ENCODE measurements at regions not wholly inside any gene's neighbourhood (a gene's known extent, or its start where the extent isn't known, plus 50 kb on each side); places are given as distances from the start of the nearest gene placed in this dataset.
A peak's percentile ranks its signal among the peaks of the same experiment; 100 is the strongest.

- ATAC-seq = no peak
- TF ChIP-seq TOX (CRISPR knock-in tag; IDR thresholded peaks at IDR 0.05; ENCODE audit: borderline replicate concordance) = no peak
- TF ChIP-seq ZNF8 (CRISPR knock-in tag; IDR thresholded peaks at IDR 0.05) = no peak
- no peak for TF ChIP-seq CSRNP3 (CRISPR knock-in tag; IDR thresholded peaks at IDR 0.05)
- no peak for TF ChIP-seq GLIS3 (CRISPR knock-in tag; IDR thresholded peaks at IDR 0.05)
- TF ChIP-seq PPARA (CRISPR knock-in tag; IDR thresholded peaks at IDR 0.05; ENCODE audit: borderline replicate concordance) = no peak
These were observed 136.3 kb downstream of the DIO2 start for GRCh38 chr14:80074900-80075574.

GRCh38 chr14:80059041-80059440 lies 152.3 kb downstream of the DIO2 start:
- ATAC-seq = no peak
- TF ChIP-seq CSRNP3 (CRISPR knock-in tag; IDR thresholded peaks at IDR 0.05) (no peak), ZNF70 (CRISPR knock-in tag; IDR thresholded peaks at IDR 0.05) (no peak), TCF4 (CRISPR knock-in tag; IDR thresholded peaks at IDR 0.05; ENCODE audit: borderline replicate concordance) (no peak), POU6F1 (CRISPR knock-in tag; IDR thresholded peaks at IDR 0.05; ENCODE audit: borderline replicate concordance, low read depth) (no peak), TOX (CRISPR knock-in tag; IDR thresholded peaks at IDR 0.05; ENCODE audit: borderline replicate concordance) (no peak), CREB5 (CRISPR knock-in tag; IDR thresholded peaks at IDR 0.05; ENCODE audit: low read depth) (no peak), ZC3H10 (CRISPR knock-in tag; IDR thresholded peaks at IDR 0.05) (no peak), GLIS3 (CRISPR knock-in tag; IDR thresholded peaks at IDR 0.05) (no peak), BACH2 (CRISPR knock-in tag; IDR thresholded peaks at IDR 0.05; ENCODE audit: borderline replicate concordance) (no peak), SNAI2 (CRISPR knock-in tag; IDR thresholded peaks at IDR 0.05) (no peak), ZNF8 (CRISPR knock-in tag; IDR thresholded peaks at IDR 0.05) (no peak), ESRRG (CRISPR knock-in tag; IDR thresholded peaks at IDR 0.05) (no peak), ISL1 (CRISPR knock-in tag; IDR thresholded peaks at IDR 0.05) (no peak), RARB (CRISPR knock-in tag; IDR thresholded peaks at IDR 0.05) (no peak), TSHZ2 (CRISPR knock-in tag; IDR thresholded peaks at IDR 0.05) (no peak)

GRCh38 chr14:80056497-80056801 lies 154.9 kb downstream of the DIO2 start:
- ATAC-seq = peak; percentile 31
- TF ChIP-seq PATZ1 (CRISPR knock-in tag; IDR thresholded peaks at IDR 0.05; ENCODE audit: borderline replicate concordance) (no peak), POU6F1 (CRISPR knock-in tag; IDR thresholded peaks at IDR 0.05; ENCODE audit: borderline replicate concordance, low read depth) (no peak), TOX (CRISPR knock-in tag; IDR thresholded peaks at IDR 0.05; ENCODE audit: borderline replicate concordance) (no peak), ESRRG (CRISPR knock-in tag; IDR thresholded peaks at IDR 0.05) (no peak), GLIS3 (CRISPR knock-in tag; IDR thresholded peaks at IDR 0.05) (no peak), ISL1 (CRISPR knock-in tag; IDR thresholded peaks at IDR 0.05) (no peak), ZFP30 (CRISPR knock-in tag; IDR thresholded peaks at IDR 0.05) (no peak), BACH2 (CRISPR knock-in tag; IDR thresholded peaks at IDR 0.05; ENCODE audit: borderline replicate concordance) (no peak), RARB (CRISPR knock-in tag; IDR thresholded peaks at IDR 0.05) (no peak), OSR1 (CRISPR knock-in tag; IDR thresholded peaks at IDR 0.05) (no peak), ZNF70 (CRISPR knock-in tag; IDR thresholded peaks at IDR 0.05) (no peak), CSRNP3 (CRISPR knock-in tag; IDR thresholded peaks at IDR 0.05) (no peak), ARNTL (CRISPR knock-in tag; IDR thresholded peaks at IDR 0.05; ENCODE audit: borderline replicate concordance, low read depth) (no peak), ZNF565 (CRISPR knock-in tag; conservative IDR thresholded peaks at IDR 0.05; ENCODE audit: low read depth) (no peak), ZNF8 (CRISPR knock-in tag; IDR thresholded peaks at IDR 0.05) (no peak), ZFP3 (CRISPR knock-in tag; IDR thresholded peaks at IDR 0.05) (no peak)
